GM12873 (cell line): ENCODE measurements at regions not wholly inside any gene's neighbourhood (a gene's known extent, or its start where the extent isn't known, plus 50 kb on each side); places are given as distances from the start of the nearest gene placed in this dataset.

Source experiments
- CTCF ChIP-seq: IDR thresholded peaks from 2 replicates; pipeline ENCODE4 v1.5.1; 2012; ENCODE audit warnings: low read depth, mild to moderate bottlenecking, moderate library complexity, low read length, control low read depth; ENCODE audit not compliant: insufficient read depth; ENCODE audit errors: missing control alignments

GRCh38 chr7:94205529-94205928 is 189.2 kb upstream of the COL1A2 start:
- TF ChIP-seq CTCF, result no peak

GRCh38 chr7:94206295-94206694 is 188.4 kb upstream of the COL1A2 start:
- TF ChIP-seq CTCF, result no peak

GRCh38 chr7:94212160-94212559 is 182.5 kb upstream of the COL1A2 start:
- TF ChIP-seq CTCF, result no peak

GRCh38 chr7:94216944-94217461 is 177.7 kb upstream of the COL1A2 start:
- no peak for TF ChIP-seq CTCF

- no peak for TF ChIP-seq CTCF
Measured at GRCh38 chr7:94217766-94218165, 176.9 kb upstream of the COL1A2 start.

- no peak for TF ChIP-seq CTCF
Measured at GRCh38 chr7:94222516-94222915, 172.2 kb upstream of the COL1A2 start.

- TF ChIP-seq CTCF, result peak; percentile 22
Measured at GRCh38 chr7:94223375-94224084, 171.2 kb upstream of the COL1A2 start.

GRCh38 chr7:94228223-94228622 is 166.5 kb upstream of the COL1A2 start:
- TF ChIP-seq CTCF, result no peak
